BJ (cell line): ENCODE measurements at regions not wholly inside any gene's neighbourhood (a gene's known extent, or its start where the extent isn't known, plus 50 kb on each side); places are given as distances from the start of the nearest gene placed in this dataset.

Source experiments
- CTCF ChIA-PET: fragments of 350-600 bp; formaldehyde crosslinking; extraction: SDS; loops from one replicate; lab custom pipeline; 2021; ENCODE audit warnings: antibody characterized with exemption, inconsistent platforms; lab: Yijun Ruan, JAX
- POLR2A ChIA-PET: fragments of 300-600 bp; sonication (Branson Sonifier 250); formaldehyde crosslinking; extraction: SDS; loops from one replicate; lab custom pipeline; 2021; ENCODE audit warnings: antibody characterized with exemption; lab: Charles Lee
- DNase-seq: peaks from one replicate; pipeline ENCODE4 v3.0.0-alpha.2; 2011; ENCODE audit warnings: low read depth
- H3K27me3 ChIP-seq: 2 replicates; pipeline ENCODE4 v1.6.0; 2011; ENCODE audit warnings: low read length; ENCODE audit not compliant: control insufficient read depth, insufficient read depth
- H3K36me3 ChIP-seq: 2 replicates; pipeline ENCODE4 v1.5.1; 2011; ENCODE audit warnings: low read length; ENCODE audit not compliant: control insufficient read depth, insufficient read depth
- H3K4me3 ChIP-seq: 2 replicates; pipeline ENCODE4 v1.5.1; 2011; ENCODE audit warnings: low read depth, mild to moderate bottlenecking, control low read depth, low read length
- TF ChIP-seq, protein P1 (sequence below): IDR thresholded peaks from 2 replicates; pipeline ENCODE4 v1.5.1; 2011; ENCODE audit warnings: low read depth, mild to moderate bottlenecking, control low read depth, inconsistent platforms, low read length, moderate library complexity; ENCODE audit not compliant: insufficient read depth

DNA sequence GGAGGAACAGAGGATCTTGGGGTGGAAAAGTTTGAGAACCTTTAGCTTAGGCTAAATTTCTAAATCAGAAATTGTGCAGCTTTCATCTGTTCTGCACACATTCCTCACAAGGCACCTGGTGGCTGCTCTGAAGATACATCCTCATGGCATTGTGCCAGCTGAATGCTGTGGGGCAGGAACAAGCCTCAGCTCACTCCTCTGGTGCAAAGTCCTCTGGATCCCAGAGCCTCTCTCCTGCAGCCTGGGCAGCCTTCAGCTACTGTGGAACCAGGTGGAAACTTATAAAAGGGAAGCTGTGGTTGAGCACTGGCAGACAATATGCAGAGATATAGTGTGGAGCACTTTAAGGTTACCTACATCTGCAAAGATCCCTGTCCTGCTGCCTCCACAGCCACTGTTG, 72.3 kb downstream of the KCTD12 start:
- TF ChIP-seq, protein P1, sequence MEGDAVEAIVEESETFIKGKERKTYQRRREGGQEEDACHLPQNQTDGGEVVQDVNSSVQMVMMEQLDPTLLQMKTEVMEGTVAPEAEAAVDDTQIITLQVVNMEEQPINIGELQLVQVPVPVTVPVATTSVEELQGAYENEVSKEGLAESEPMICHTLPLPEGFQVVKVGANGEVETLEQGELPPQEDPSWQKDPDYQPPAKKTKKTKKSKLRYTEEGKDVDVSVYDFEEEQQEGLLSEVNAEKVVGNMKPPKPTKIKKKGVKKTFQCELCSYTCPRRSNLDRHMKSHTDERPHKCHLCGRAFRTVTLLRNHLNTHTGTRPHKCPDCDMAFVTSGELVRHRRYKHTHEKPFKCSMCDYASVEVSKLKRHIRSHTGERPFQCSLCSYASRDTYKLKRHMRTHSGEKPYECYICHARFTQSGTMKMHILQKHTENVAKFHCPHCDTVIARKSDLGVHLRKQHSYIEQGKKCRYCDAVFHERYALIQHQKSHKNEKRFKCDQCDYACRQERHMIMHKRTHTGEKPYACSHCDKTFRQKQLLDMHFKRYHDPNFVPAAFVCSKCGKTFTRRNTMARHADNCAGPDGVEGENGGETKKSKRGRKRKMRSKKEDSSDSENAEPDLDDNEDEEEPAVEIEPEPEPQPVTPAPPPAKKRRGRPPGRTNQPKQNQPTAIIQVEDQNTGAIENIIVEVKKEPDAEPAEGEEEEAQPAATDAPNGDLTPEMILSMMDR = no peak
- CTCF ChIA-PET = interaction anchor here (0.7 to 2.4 kb wide), 4 partner anchors 10 to 166 kb away, joined by 3 to 8 read pairs (median 3); no protein-coding TSS in a partner anchor
- Histone ChIP-seq H3K36me3 (no peaks in the 10 kb centered on the region), H3K4me3 (no peak overlapping the region), H3K27me3 (no peaks in the 10 kb centered on the region; the same call in 1 of the 2 replicates)
- POLR2A ChIA-PET = no interaction called here
- DNase-seq = no peak

DNA sequence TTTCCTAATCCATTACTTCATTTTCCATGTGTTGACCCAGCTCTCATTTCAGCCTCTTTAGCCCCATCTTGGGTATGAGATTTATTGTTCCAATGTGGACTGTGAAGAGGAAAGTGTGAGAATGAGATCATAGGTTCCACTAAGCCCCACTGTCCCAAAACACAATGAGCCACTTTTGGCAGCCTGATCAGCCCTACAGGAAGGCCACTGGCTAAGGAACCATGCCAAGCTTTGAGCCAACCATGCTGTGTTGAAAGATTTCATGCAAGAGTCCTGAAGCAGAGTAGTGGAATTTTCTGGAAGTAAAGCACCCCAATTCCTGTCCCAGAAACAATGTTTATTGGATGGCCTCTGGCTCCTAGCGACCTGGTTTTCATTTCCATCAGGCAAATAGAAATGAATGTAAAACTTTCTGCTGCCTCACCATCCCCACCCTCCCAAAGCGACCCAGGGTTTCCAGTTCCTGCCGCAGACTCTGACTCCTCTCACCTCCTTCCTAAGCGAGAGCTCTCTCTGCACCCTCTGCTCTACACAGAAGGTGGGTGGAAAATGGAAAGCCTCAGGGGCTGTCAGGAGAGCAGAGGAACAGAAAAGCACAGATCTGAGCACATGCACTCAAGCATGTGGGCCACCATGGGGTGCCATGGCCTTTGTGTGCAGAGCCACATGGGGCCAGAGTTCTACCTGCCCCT, 73.1 kb downstream of the KCTD12 start:
- H3K4me3 ChIP-seq = no peak overlapping the region
- CTCF ChIA-PET = interaction anchor here (1.0 to 2.4 kb wide), 4 partner anchors 11 to 167 kb away, joined by 3 to 8 read pairs (median 3); no protein-coding TSS in a partner anchor
- no peaks in the 10 kb centered on the region for H3K36me3 ChIP-seq
- H3K27me3 ChIP-seq = no peaks in the 10 kb centered on the region; the same call in 1 of the 2 replicates
- TF ChIP-seq, protein P1 = no peak
- DNase-seq = no peak
- POLR2A ChIA-PET = no interaction called here

DNA sequence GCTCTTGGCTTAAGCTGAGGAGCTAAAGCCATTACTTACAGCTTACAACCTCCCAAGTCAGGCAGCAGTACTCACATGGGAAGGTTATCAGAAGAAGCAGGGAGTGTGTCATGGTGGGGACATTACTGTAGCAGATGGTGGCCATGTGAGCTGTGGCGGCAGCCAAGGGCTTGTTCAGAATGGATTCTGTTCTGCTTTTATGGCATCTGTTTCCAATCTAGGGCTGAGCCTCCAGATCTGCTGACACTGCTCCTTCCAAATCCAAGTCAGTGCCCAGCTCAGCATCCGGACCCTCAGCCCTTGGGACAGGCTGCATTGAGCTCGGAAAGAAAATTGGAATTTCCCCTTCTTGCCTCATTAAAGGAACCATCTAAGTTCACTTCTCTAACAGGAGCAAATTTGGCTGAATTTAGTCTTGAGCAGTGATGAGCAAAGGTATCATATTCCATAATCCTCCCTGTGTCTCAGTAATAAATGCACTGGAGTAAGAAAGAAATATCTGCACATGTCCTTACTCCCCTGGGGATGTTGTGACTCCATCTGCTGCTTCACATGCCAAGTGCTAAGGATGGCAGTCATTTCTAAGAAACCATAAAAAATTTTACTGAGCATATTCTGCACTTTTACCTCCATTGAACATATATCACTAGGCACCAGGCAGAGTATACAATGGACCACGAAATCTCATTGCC, 73.9 kb downstream of the KCTD12 start:
- H3K36me3 ChIP-seq = no peaks in the 10 kb centered on the region
- ChIA-PET POLR2A (no interaction called here), CTCF (interaction anchor here (1.2 to 2.4 kb wide), 2 partner anchors 12 to 73 kb away, joined by 3 to 8 read pairs; no protein-coding TSS in a partner anchor)
- DNase-seq = peak; percentile 46
- H3K27me3 ChIP-seq = no peaks in the 10 kb centered on the region; the same call in 1 of the 2 replicates
- no peak overlapping the region for H3K4me3 ChIP-seq
- TF ChIP-seq, protein P1 = no peak

DNA sequence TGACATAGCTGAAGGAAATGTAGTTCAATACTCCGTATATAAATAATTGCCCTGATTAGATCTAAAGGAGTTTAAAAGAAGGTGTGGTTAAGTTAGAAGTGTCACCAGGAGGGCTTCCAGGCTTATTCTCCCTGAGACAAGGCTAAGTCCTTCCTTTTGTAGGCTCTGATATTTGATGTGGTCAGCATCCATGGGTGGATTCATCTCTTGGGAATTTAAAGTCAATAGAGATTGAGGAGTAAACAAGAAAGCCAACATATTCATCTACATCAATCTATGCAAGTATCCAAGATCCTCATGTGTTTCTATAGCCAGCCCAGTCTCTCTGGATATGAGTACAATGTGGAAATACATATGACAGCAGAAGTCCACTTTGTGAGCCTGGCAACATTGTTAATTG, 76.8 kb downstream of the KCTD12 start:
- DNase-seq = no peak
- CTCF ChIA-PET = no interaction called here
- TF ChIP-seq, protein P1 = no peak
- Histone ChIP-seq H3K4me3 (no peak overlapping the region), H3K27me3 (no peaks in the 10 kb centered on the region; the same call in 1 of the 2 replicates), H3K36me3 (no peaks in the 10 kb centered on the region)
- POLR2A ChIA-PET = no interaction called here

DNA sequence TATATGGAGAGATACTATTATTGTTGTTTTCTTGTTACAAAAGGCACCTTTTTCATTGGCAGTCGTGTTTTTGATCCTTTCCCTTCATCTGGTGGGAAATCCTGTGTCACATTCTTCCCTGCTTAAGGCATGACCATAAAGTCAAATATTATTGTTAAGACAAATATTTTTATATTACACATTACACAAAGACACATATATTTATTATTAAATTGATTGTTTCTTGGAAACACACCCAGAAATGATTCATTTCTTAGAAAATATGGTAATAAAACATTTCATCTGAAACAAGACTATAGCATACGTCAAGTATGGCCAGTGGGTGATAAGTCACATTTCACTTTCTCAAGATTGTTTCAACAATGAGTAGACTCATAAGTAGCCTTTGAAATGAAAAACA, 77.3 kb downstream of the KCTD12 start:
- Histone ChIP-seq H3K4me3 (no peak overlapping the region), H3K36me3 (no peaks in the 10 kb centered on the region), H3K27me3 (no peaks in the 10 kb centered on the region; the same call in 1 of the 2 replicates)
- TF ChIP-seq, protein P1 = no peak
- CTCF ChIA-PET = no interaction called here
- DNase-seq = no peak
- POLR2A ChIA-PET = no interaction called here
